Neural cell (in vitro differentiated cells): ENCODE measurements at regions not wholly inside any gene's neighbourhood (a gene's known extent, or its start where the extent isn't known, plus 50 kb on each side); places are given as distances from the start of the nearest gene placed in this dataset.

Experiments used
- H2AFZ ChIP-seq: fragments of 200-600, 300-800 bp; sonication (generic), shearing (Covaris generic); 2 replicates; pipeline ENCODE4 v1.6.0; 2014; ENCODE audit warnings: low read depth, mild to moderate bottlenecking, antibody characterized with exemption, low read length, moderate library complexity
- H3F3A ChIP-seq: fragments of 200-600 bp; shearing (Covaris generic); 2 replicates; pipeline ENCODE4 v1.6.1; 2016; ENCODE audit warnings: mild to moderate bottlenecking, moderate library complexity, mixed read lengths, antibody characterized with exemption, low read length; ENCODE audit not compliant: insufficient read depth, poor library complexity, severe bottlenecking
- H3K27ac ChIP-seq: fragments of 200-600, 300-800 bp; sonication (generic), shearing (Covaris generic); 2 replicates; pipeline ENCODE4 v1.5.1; 2014; ENCODE audit warnings: mild to moderate bottlenecking, low read length, moderate library complexity
- H3K27me3 ChIP-seq: fragments of 300-800, 200-600 bp; sonication (generic), shearing (Covaris generic); 2 replicates; pipeline ENCODE4 v1.6.0; 2014; ENCODE audit warnings: mild to moderate bottlenecking, low read depth, low read length, moderate library complexity; ENCODE audit not compliant: insufficient read depth
- H3K36me3 ChIP-seq: fragments of 300-800, 200-600 bp; sonication (generic), shearing (Covaris generic); 2 replicates; pipeline ENCODE4 v1.5.1; 2014; ENCODE audit warnings: mild to moderate bottlenecking, antibody characterized with exemption, low read length, moderate library complexity; ENCODE audit not compliant: insufficient read depth
- H3K4me2 ChIP-seq: fragments of 300-800, 200-600 bp; sonication (generic), shearing (Covaris generic); 2 replicates; pipeline ENCODE4 v1.6.0; 2014; ENCODE audit warnings: mild to moderate bottlenecking, low read length
- H3K4me3 ChIP-seq: fragments of 300-800, 200-600 bp; sonication (generic), shearing (Covaris generic); 2 replicates; pipeline ENCODE4 v1.5.1; 2014; ENCODE audit warnings: mild to moderate bottlenecking, low read length, moderate library complexity
- H3K79me2 ChIP-seq: fragments of 200-600 bp; shearing (Covaris generic); replicated peaks from 2 replicates; pipeline ENCODE4 v1.6.0; 2014; ENCODE audit warnings: mild to moderate bottlenecking, low read length, moderate library complexity; ENCODE audit not compliant: insufficient read depth
- H3K9ac ChIP-seq: fragments of 300-800, 200-600 bp; sonication (generic), shearing (Covaris generic); 2 replicates; pipeline ENCODE4 v1.6.1; 2016; ENCODE audit warnings: mild to moderate bottlenecking, low read length, mixed read lengths
- H3K9me2 ChIP-seq: fragments of 200-600 bp; shearing (Covaris generic); 2 replicates; pipeline ENCODE4 v1.6.1; 2016; ENCODE audit warnings: mild to moderate bottlenecking, low read length, mixed read lengths; ENCODE audit not compliant: insufficient read depth
- H3K9me3 ChIP-seq: fragments of 200-600, 300-800 bp; sonication (generic), shearing (Covaris generic); 2 replicates; pipeline ENCODE4 v1.6.1; 2016; ENCODE audit warnings: mild to moderate bottlenecking, mixed run types, low read length, moderate library complexity, mixed read lengths
- H4K20me1 ChIP-seq: fragments of 200-600 bp; shearing (Covaris generic); 2 replicates; pipeline ENCODE4 v1.6.1; 2016; ENCODE audit warnings: mild to moderate bottlenecking, mixed run types; ENCODE audit not compliant: insufficient read depth
- EP300 ChIP-seq: fragments of 450-650 bp; conservative IDR thresholded peaks from 2 replicates; pipeline ENCODE4 v1.6.1; 2014; ENCODE audit warnings: antibody characterized with exemption, mild to moderate bottlenecking, moderate library complexity; ENCODE audit not compliant: poor library complexity, severe bottlenecking
- EZH2 ChIP-seq: fragments of 200-600, 300-800 bp; shearing (Covaris generic), sonication (generic); IDR thresholded peaks from 2 replicates; pipeline ENCODE4 v1.6.1; 2014; ENCODE audit warnings: antibody characterized with exemption, low read length, borderline replicate concordance, mild to moderate bottlenecking; ENCODE audit not compliant: insufficient read depth, poor library complexity, severe bottlenecking
- MXI1 ChIP-seq: fragments of 450-650 bp; conservative IDR thresholded peaks from 2 replicates; pipeline ENCODE4 v1.6.1; 2014; ENCODE audit warnings: antibody characterized with exemption, mild to moderate bottlenecking; ENCODE audit not compliant: poor library complexity, severe bottlenecking
- POLR2AphosphoS5 ChIP-seq: IDR thresholded peaks from 2 replicates; pipeline ENCODE4 v1.6.1; 2012
- RAD21 ChIP-seq: fragments of 450-650 bp; conservative IDR thresholded peaks from 2 replicates; pipeline ENCODE4 v1.6.1; 2014; ENCODE audit warnings: antibody characterized with exemption, mild to moderate bottlenecking, moderate library complexity
- SMC3 ChIP-seq: fragments of 450-650 bp; conservative IDR thresholded peaks from 2 replicates; pipeline ENCODE4 v1.6.1; 2014; ENCODE audit warnings: antibody characterized with exemption, mild to moderate bottlenecking, moderate library complexity; ENCODE audit not compliant: poor library complexity
- TAF1 ChIP-seq: IDR thresholded peaks from 2 replicates; pipeline ENCODE4 v1.6.1; 2012; ENCODE audit warnings: low read depth
- TF ChIP-seq, protein P1 (sequence below): fragments of 450-650 bp; IDR thresholded peaks from 2 replicates; pipeline ENCODE4 v1.5.1; 2014; ENCODE audit warnings: antibody characterized with exemption, mild to moderate bottlenecking, moderate library complexity; ENCODE audit not compliant: poor library complexity, severe bottlenecking
- TF ChIP-seq, protein P2 (sequence below): IDR thresholded peaks from 2 replicates; pipeline ENCODE4 v1.6.1; 2012; ENCODE audit warnings: borderline replicate concordance

DNA sequence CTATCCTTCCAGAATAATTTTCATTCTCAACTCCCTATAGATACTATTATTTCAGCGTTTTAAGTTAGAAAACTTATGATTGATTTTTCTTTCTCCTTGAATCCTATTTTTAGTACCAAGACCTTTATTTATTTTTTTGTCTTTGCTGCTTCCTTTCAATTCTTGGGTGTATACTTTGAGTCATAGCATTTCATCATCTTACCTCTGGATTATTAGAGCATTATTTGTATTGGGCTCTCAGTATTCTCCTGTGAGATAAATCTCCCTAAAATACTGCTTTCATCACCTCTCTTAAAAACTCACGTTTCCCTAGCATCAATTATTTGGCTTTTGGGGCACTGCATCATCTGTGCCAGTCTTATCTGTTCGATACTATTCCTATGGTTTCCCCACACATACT, 222.8 kb downstream of the POSTN start:
- Histone ChIP-seq H3K9me3 (no peaks in the 10 kb centered on the region), H3K9ac (no peak overlapping the region), H3K79me2 (no peaks in the 10 kb centered on the region), H2AFZ (no peak overlapping the region), H3K4me2 (no peak overlapping the region), H3K36me3 (no peaks in the 10 kb centered on the region), H3K27me3 (no peaks in the 10 kb centered on the region), H4K20me1 (no peaks in the 10 kb centered on the region), H3K27ac (no peak overlapping the region), H3K4me3 (no peak overlapping the region), H3K9me2 (no peaks in the 10 kb centered on the region), H3F3A (no peaks in the 10 kb centered on the region)
- TF ChIP-seq TAF1 (no peak), MXI1 (no peak)
- TF ChIP-seq, protein P1, sequence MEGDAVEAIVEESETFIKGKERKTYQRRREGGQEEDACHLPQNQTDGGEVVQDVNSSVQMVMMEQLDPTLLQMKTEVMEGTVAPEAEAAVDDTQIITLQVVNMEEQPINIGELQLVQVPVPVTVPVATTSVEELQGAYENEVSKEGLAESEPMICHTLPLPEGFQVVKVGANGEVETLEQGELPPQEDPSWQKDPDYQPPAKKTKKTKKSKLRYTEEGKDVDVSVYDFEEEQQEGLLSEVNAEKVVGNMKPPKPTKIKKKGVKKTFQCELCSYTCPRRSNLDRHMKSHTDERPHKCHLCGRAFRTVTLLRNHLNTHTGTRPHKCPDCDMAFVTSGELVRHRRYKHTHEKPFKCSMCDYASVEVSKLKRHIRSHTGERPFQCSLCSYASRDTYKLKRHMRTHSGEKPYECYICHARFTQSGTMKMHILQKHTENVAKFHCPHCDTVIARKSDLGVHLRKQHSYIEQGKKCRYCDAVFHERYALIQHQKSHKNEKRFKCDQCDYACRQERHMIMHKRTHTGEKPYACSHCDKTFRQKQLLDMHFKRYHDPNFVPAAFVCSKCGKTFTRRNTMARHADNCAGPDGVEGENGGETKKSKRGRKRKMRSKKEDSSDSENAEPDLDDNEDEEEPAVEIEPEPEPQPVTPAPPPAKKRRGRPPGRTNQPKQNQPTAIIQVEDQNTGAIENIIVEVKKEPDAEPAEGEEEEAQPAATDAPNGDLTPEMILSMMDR, result no peak

DNA sequence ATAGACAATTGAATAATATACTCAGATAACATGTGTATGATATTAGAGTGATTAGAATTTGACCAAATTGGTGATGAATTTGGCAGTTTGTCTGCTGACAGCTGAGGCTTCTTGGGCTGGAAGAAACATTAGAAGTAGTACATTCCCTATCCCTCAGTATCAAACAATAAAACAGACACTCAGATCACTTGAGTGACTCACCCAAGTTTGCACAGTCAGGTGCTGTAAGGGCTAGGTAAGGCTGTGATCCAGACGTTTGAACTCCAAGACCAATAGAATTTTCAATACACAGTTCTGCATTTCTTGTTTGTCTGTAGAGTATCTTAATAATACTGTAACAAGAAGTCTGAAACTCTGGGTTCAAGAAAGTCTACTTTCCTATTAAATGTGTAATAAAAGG, 223.5 kb downstream of the POSTN start:
- no peaks in the 10 kb centered on the region for H3K36me3 ChIP-seq
- no peaks in the 10 kb centered on the region for H3F3A ChIP-seq
- H3K9me3 ChIP-seq, result no peaks in the 10 kb centered on the region
- no peaks in the 10 kb centered on the region for H3K27me3 ChIP-seq
- no peak overlapping the region for H2AFZ ChIP-seq
- H3K9ac ChIP-seq, result no peak overlapping the region
- H3K4me3 ChIP-seq, result no peak overlapping the region
- H3K27ac ChIP-seq, result no peak overlapping the region
- H3K9me2 ChIP-seq, result no peaks in the 10 kb centered on the region
- H4K20me1 ChIP-seq, result no peaks in the 10 kb centered on the region
- no peak overlapping the region for H3K4me2 ChIP-seq
- no peaks in the 10 kb centered on the region for H3K79me2 ChIP-seq
- TF ChIP-seq RAD21, result no peak
- no peak for TF ChIP-seq SMC3
- TF ChIP-seq POLR2AphosphoS5, result no peak
- TF ChIP-seq TAF1, result no peak
- no peak for TF ChIP-seq MXI1
- TF ChIP-seq EZH2, result no peak
- TF ChIP-seq, protein P1, result no peak
- TF ChIP-seq, protein P2, sequence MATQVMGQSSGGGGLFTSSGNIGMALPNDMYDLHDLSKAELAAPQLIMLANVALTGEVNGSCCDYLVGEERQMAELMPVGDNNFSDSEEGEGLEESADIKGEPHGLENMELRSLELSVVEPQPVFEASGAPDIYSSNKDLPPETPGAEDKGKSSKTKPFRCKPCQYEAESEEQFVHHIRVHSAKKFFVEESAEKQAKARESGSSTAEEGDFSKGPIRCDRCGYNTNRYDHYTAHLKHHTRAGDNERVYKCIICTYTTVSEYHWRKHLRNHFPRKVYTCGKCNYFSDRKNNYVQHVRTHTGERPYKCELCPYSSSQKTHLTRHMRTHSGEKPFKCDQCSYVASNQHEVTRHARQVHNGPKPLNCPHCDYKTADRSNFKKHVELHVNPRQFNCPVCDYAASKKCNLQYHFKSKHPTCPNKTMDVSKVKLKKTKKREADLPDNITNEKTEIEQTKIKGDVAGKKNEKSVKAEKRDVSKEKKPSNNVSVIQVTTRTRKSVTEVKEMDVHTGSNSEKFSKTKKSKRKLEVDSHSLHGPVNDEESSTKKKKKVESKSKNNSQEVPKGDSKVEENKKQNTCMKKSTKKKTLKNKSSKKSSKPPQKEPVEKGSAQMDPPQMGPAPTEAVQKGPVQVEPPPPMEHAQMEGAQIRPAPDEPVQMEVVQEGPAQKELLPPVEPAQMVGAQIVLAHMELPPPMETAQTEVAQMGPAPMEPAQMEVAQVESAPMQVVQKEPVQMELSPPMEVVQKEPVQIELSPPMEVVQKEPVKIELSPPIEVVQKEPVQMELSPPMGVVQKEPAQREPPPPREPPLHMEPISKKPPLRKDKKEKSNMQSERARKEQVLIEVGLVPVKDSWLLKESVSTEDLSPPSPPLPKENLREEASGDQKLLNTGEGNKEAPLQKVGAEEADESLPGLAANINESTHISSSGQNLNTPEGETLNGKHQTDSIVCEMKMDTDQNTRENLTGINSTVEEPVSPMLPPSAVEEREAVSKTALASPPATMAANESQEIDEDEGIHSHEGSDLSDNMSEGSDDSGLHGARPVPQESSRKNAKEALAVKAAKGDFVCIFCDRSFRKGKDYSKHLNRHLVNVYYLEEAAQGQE, result no peak
- TF ChIP-seq EP300, result no peak
